Right lobe of liver (tissue), 6 donors: ENCODE measurements at regions not wholly inside any gene's neighbourhood (a gene's known extent, or its start where the extent isn't known, plus 50 kb on each side); places are given as distances from the start of the nearest gene placed in this dataset.
A peak's percentile ranks its signal among the peaks of the same experiment; 100 is the strongest.

Experiments used
- ATAC-seq, 4 donors: fragments of 200-7000 bp; cut with Tn5 transposase; one replicate each; pipeline ENCODE4 v1.9.1; 2020; ENCODE audit warnings: mild to moderate bottlenecking in 4 of 4, moderate library complexity in 4 of 4
- DNase-seq, 3 donors: peaks; one replicate each; pipeline ENCODE4 v3.0.0-alpha.2; 2020
- H3K27ac ChIP-seq, 3 donors: fragments of 200-600 bp; one replicate each; pipeline ENCODE4 v1.8.0; 2022
- H3K27me3 ChIP-seq, 2 donors: fragments of 200-600 bp; one replicate each; pipeline ENCODE4 v1.8.0; 2022
- H3K36me3 ChIP-seq, 4 donors: fragments of 200-600 bp; sonication (generic) in 1 of 4; one replicate each; pipeline versions ENCODE4 v1.5.1 to v1.8.0; 2017 to 2022; ENCODE audit warnings: control low read depth in 1 of 4
- H3K4me1 ChIP-seq, 4 donors: fragments of 200-600 bp; sonication (generic) in 1 of 4; one replicate each; pipeline versions ENCODE4 v1.5.1 to v1.8.0; 2017 to 2022; ENCODE audit warnings: control low read depth in 1 of 4
- H3K4me3 ChIP-seq, 3 donors: fragments of 200-600 bp; one replicate each; pipeline ENCODE4 v1.8.0; 2022
- H3K9me3 ChIP-seq, 4 donors: fragments of 200-600 bp; sonication (generic) in 1 of 4; one replicate each; pipeline versions ENCODE4 v1.5.1 to v1.8.0; 2017 to 2022; ENCODE audit warnings: control low read depth in 1 of 4
- POLR2A ChIP-seq: fragments of 450-650 bp; IDR thresholded peaks from one replicate; pipeline ENCODE4 v1.6.1; 2017; ENCODE audit warnings: antibody characterized with exemption, mild to moderate bottlenecking
- WGBS: methylation state at CpG from one replicate; pipeline ENCODE4 v1.1.6; 2018; ENCODE audit warnings: low coverage, low lambda C conversion rate; ENCODE audit not compliant: insufficient coverage; ENCODE audit errors: missing lambda C conversion rate; 5-methylcytosine and 5-hydroxymethylcytosine counted together
- intact Hi-C, 2 donors: fragments of 100-400 bp; cut with DNase I; formaldehyde crosslinking; loops; one replicate each; pipeline versions ENCODE4 v1.11.2 to v1.14.1; 2022
- TF ChIP-seq, protein P1 (sequence below), 4 donors: fragments of 200-600 bp in 3 of 4; fragments of 450-650 bp in 1 of 4; IDR thresholded peaks; one replicate each; pipeline versions ENCODE4 v1.5.1 to v1.8.0; 2016 to 2022; ENCODE audit warnings: antibody characterized with exemption in 4 of 4, mild to moderate bottlenecking in 2 of 4
- donor health status: DM: no; HTN: yes; CAD: no.
- donor health status: DM: no; HTN: no; CAD: no.
- donor health status: DM: no; HTN: no; CAD: no.
- donor health status: DM: no; HTN: yes; CAD: no.
- donor health status: DM: no; HTN: yes; CAD: no.

DNA sequence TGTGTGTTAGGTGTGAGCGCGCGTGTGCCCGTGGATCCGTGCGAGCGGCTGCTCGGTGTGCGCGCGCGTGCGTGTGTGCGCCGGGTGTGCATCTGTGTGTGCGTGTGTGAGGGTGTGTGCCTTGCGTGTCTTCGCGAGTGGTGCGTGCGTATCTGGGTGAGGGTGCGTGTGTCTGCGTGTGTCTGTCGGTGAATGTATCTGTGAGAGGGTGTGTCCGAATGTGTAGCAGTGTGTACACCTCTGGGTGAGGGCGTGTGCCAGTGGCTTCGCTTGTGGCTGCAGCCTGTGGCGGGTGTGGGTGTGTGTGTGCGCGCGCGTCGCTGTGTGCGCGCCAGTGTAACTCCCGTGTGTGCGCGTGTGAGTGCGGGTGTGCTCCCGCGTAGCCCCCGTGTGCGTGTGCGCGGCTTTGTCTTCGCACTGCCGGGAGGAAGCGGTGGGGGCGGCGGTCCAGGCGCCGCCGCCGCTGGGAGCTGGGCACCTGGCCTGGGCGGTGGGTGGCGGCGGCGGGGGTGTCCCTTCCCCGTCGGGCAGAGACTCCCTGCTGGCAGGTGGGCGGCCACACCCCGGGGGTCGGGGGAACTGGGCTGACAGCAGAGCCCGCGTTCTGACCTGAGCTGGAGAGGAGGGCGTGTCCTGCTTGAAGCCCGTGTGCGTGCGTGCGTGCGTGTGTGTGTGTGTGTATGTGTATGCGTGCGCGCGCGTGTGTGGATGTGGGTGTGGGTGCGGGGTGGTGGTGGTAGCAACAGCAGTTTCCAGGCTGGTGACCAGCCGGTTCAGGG, 61.3 kb upstream of the EPB41L1 start:
- TF ChIP-seq POLR2A: no peak
- TF ChIP-seq, protein P1, sequence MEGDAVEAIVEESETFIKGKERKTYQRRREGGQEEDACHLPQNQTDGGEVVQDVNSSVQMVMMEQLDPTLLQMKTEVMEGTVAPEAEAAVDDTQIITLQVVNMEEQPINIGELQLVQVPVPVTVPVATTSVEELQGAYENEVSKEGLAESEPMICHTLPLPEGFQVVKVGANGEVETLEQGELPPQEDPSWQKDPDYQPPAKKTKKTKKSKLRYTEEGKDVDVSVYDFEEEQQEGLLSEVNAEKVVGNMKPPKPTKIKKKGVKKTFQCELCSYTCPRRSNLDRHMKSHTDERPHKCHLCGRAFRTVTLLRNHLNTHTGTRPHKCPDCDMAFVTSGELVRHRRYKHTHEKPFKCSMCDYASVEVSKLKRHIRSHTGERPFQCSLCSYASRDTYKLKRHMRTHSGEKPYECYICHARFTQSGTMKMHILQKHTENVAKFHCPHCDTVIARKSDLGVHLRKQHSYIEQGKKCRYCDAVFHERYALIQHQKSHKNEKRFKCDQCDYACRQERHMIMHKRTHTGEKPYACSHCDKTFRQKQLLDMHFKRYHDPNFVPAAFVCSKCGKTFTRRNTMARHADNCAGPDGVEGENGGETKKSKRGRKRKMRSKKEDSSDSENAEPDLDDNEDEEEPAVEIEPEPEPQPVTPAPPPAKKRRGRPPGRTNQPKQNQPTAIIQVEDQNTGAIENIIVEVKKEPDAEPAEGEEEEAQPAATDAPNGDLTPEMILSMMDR (IDR thresholded peaks at IDR 0.05): no peak
- DNase-seq (peak in 2 of 3 donors; percentile 46 to 63), ATAC-seq (peak; percentile 36 to 56 (median 41))
- Histone ChIP-seq H3K4me1 (peaks cover 0 to 9% (median 0%) of the 10 kb centered on the region in 4 donors), H3K36me3 (no peaks in the 10 kb centered on the region), H3K4me3 (peak overlapping the region; percentile 47 to 56 (median 49)), H3K27ac (no peak overlapping the region), H3K9me3 (no peaks in the 10 kb centered on the region), H3K27me3 (no peaks in the 10 kb centered on the region)
- 0% methylated on average over 9 of the region's 78 CpGs for WGBS
- intact Hi-C loops: no loop called here

- no peak for DNase-seq
- intact Hi-C loops: no loop called here
- H3K27ac ChIP-seq: peak overlapping the region in 2 of 3 donors; percentile 26 to 49
- no peaks in the 10 kb centered on the region for H3K27me3 ChIP-seq
- TF ChIP-seq, protein P1 (IDR thresholded peaks at IDR 0.05): no peak
- TF ChIP-seq POLR2A: no peak
- no peaks in the 10 kb centered on the region for H3K9me3 ChIP-seq
- WGBS: no CpG with 5 or more reads among the region's 2 CpGs
- peak overlapping the region in 2 of 3 donors; percentile 47 to 56 for H3K4me3 ChIP-seq
- H3K4me1 ChIP-seq: peaks cover 0 to 9% (median 0%) of the 10 kb centered on the region in 4 donors
- H3K36me3 ChIP-seq: no peaks in the 10 kb centered on the region
- peak in 1 of 4 donors; percentile 4 for ATAC-seq
These were observed 60.8 kb upstream of the EPB41L1 start for GRCh38 chr20:36093804-36094145.

DNA sequence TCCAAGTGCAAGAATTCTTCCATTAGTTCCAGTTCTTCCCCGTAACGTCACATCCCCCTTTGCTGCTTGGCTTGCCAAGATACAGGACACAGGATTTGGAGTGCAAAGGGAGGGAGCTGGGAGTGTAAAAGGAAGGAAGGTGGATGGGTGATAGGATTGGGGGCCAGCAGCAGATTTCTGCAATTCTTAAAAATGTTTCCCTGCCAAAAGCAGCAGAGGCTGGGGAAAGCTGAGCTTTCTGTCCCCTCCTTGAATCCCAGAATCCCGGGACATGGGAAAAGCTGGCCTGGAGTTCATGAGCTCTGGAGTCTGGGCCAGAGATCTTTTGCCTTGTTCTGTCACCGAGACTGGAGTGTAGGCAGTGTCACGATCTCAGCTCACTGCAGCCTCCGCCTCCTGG, 60.0 kb upstream of the EPB41L1 start:
- no peak for TF ChIP-seq POLR2A
- TF ChIP-seq, protein P1 (IDR thresholded peaks at IDR 0.05): no peak
- DNase-seq (no peak), ATAC-seq (peak in 3 of 4 donors; percentile 20 to 38 (median 23))
- no peaks in the 10 kb centered on the region for H3K27me3 ChIP-seq
- peaks cover 0 to 9% (median 0%) of the 10 kb centered on the region in 4 donors for H3K4me1 ChIP-seq
- WGBS: 38% methylated on average over 4 of the region's 6 CpGs
- H3K4me3 ChIP-seq: no peak overlapping the region
- no peaks in the 10 kb centered on the region for H3K9me3 ChIP-seq
- no peaks in the 10 kb centered on the region for H3K36me3 ChIP-seq
- peak overlapping the region in 1 of 3 donors; percentile 49 for H3K27ac ChIP-seq
- intact Hi-C loops: no loop called here

DNA sequence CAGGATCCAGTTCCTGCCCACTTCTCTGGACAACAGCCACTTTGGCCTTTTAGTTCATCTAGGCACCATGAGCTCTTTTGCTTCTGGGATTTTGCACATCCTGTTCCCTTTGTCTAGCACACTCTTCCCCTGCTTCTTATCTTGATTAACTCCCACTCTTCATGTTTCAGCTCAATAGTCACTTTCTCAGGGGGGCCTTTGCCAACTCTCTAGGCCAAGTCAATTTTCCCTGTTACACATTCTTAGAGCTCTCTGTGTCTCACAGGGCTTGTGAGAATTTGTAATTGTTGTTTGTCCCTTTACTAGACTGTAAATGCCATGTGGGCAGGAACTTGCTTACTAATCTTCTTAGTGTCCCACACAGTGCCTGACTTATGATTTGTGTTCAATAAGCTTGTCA, 58.1 kb upstream of the EPB41L1 start:
- Histone ChIP-seq H3K27ac (no peak overlapping the region), H3K4me1 (peaks cover 0 to 9% (median 0%) of the 10 kb centered on the region in 4 donors), H3K4me3 (no peak overlapping the region), H3K36me3 (no peaks in the 10 kb centered on the region), H3K27me3 (no peaks in the 10 kb centered on the region), H3K9me3 (no peaks in the 10 kb centered on the region)
- no peak for ATAC-seq
- DNase-seq: no peak
- TF ChIP-seq, protein P1 (IDR thresholded peaks at IDR 0.05): no peak
- no peak for TF ChIP-seq POLR2A
- intact Hi-C loops: no loop called here
